ENCODE measurements at regions not wholly inside any gene's neighbourhood (a gene's known extent, or its start where the extent isn't known, plus 50 kb on each side); places are given as distances from the start of the nearest gene placed in this dataset.
"Not testable (repeated sequence)": the region's sequence is repeated elsewhere in the genome, so short reads cannot be mapped to it uniquely, and the experiment has no call there.

DNA sequence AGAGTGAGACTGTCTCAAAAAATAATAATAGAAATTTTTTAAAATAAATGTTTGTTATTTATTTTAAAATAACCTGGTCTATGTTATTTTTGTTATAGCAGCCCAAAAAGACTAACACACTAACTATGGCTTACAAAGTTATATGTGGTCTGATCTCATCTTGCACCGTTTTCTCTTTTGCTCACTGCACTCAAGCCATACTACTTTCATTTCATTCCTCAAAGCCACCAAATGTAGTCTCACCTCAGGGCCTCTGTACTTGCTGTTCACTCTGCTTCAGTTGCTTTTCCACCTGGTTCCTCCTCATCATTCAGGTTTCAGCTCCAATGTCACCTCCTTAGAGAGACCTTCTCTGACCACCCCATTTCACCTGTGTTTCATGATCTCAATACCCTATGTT lies 55.2 kb upstream of the MDM1 start:
- no peak for DNase-seq
- H3K4me3 Mint-ChIP-seq: no peak overlapping the region
- peaks cover 24% of the 10 kb centered on the region for H3K4me1 Mint-ChIP-seq
- H3K36me3 Mint-ChIP-seq: peaks cover 19% of the 10 kb centered on the region
- CTCF ChIA-PET: interaction anchor here (1.4 to 1.6 kb wide), 2 partner anchors 13 to 152 kb away, joined by 3 to 4 read pairs; no protein-coding TSS in a partner anchor
- H3K27me3 Mint-ChIP-seq: no peaks in the 10 kb centered on the region
- peaks cover 27% of the 10 kb centered on the region for H3K9me3 Mint-ChIP-seq
- H3K27ac Mint-ChIP-seq: no peak overlapping the region

DNA sequence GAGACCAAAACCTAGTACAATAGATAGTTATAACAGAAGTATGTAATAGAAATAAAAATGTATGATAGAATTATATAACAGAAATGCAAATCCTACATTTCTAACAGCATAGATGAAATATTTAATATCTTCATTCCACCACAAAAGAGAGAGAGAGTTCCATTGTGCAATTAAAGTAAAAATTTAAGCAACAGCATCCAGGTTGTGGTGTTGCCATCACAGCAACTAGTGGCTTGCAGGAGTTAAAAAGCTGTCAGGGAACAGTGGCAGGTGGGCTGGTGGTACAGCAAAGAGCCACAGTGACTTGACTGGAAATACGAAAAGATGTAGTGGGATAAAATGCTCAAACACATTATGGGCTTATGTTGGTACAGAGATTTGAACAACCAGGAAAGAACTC lies 57.1 kb upstream of the MDM1 start:
- CTCF ChIA-PET: no interaction called here
- H3K27ac Mint-ChIP-seq: no peak overlapping the region
- peaks cover 17% of the 10 kb centered on the region for H3K4me1 Mint-ChIP-seq
- H3K9me3 Mint-ChIP-seq: peaks cover 15% of the 10 kb centered on the region
- H3K36me3 Mint-ChIP-seq: peaks cover 12% of the 10 kb centered on the region
- no peak for DNase-seq
- H3K27me3 Mint-ChIP-seq: no peaks in the 10 kb centered on the region
- H3K4me3 Mint-ChIP-seq: no peak overlapping the region

DNA sequence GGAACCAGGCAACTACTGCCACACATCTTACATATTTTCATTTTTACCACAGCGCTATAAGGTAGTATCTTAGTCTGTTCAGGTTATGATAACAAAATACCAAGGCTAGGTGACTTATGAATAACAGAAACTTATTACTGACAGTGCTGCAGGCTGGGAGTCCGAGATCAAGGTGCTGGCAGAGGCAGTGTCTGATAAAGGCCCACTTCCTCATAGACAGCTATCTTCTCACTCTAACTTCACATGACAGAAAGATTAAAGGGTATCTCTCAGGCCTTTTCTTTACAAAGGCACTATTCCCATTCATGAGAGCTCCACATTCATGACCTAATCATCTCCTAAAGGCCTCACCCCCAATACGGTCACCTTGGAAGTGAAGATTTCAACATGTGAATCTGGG lies 59.8 kb upstream of the MDM1 start:
- peaks cover 13% of the 10 kb centered on the region for H3K9me3 Mint-ChIP-seq
- CTCF ChIA-PET: no interaction called here
- H3K4me3 Mint-ChIP-seq: no peak overlapping the region
- H3K4me1 Mint-ChIP-seq: peaks cover 10% of the 10 kb centered on the region
- DNase-seq: no peak
- H3K36me3 Mint-ChIP-seq: peaks cover 8% of the 10 kb centered on the region
- H3K27me3 Mint-ChIP-seq: peaks cover 4% of the 10 kb centered on the region
- H3K27ac Mint-ChIP-seq: no peak overlapping the region

DNA sequence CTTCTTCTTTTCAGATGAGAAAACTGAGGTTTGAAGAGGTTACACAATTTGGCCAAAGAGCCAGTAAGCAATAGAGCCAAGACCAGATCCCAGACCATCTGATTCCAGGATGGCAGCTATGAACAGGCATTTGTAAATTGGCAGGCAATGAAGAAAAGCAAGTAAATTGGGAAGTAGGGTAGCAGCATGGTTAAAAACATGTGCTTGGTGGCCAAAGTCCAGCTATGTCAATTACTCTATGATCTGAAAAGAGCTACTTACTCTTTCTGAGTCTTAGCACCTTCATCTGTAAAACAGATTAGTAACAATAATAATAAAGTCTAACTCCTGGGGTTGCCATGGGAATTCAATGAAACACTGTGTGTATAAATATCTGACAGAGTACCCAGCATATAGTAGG lies 60.2 kb upstream of the MDM1 start:
- DNase-seq: no peak
- CTCF ChIA-PET: no interaction called here
- Mint-ChIP-seq H3K4me1 (peaks cover 9% of the 10 kb centered on the region), H3K9me3 (peaks cover 14% of the 10 kb centered on the region), H3K27me3 (peaks cover 4% of the 10 kb centered on the region), H3K4me3 (no peak overlapping the region), H3K36me3 (peaks cover 9% of the 10 kb centered on the region), H3K27ac (no peak overlapping the region)

DNA sequence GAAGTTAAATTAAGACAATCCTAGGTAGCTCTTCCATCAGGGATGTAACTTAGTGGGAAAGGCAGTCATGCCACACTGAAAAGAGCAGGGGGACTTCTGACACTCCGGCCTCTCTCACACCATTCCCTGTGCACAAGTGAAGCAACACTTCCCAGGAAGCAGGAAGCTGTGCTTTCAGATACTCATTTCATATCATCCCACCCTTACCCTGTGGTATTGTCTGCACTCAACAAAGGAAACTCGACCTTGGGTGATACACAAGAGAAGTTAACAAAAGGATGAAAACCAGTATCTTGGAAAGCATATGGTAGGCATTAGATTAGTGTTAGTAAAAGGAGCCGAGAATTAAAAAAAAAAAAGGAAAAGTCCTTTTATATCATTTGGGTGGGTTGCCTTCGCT lies 61.3 kb upstream of the MDM1 start:
- Mint-ChIP-seq H3K27me3 (peaks cover 4% of the 10 kb centered on the region), H3K27ac (no peak overlapping the region), H3K36me3 (peaks cover 9% of the 10 kb centered on the region), H3K4me1 (peaks cover 6% of the 10 kb centered on the region), H3K4me3 (no peak overlapping the region), H3K9me3 (peaks cover 14% of the 10 kb centered on the region)
- CTCF ChIA-PET: interaction anchor here (0.7 kb wide), 2 partner anchors 64 to 115 kb away, joined by 3 read pairs; no protein-coding TSS in a partner anchor
- DNase-seq: no peak

DNA sequence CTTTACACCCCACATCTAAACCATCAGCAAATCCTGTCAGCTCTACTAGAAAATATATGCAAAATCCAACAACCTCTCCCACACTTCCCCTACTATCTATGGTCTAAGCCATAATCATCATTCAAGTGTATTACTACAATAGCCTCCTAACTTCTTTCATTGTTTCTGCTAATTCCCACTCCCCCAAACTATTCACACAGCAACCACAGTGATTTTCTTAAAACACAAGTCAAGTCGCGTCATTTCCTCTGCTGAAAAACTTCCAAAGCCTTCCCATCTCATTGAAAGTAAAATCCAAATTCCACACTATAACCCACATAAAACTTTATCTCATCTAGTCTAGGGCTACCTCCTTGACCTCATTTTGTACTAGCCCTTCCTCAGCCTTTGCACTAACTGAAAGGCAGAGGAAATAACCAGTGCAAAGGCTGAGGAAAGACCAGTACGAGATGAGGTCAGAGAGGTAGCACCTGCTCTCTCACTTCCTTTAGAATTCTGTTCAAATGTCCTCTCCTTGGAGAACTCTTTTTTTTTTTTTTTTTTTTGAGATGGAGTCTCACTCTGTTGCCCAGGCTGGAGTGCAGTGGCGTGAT lies 65.5 kb upstream of the MDM1 start:
- CTCF ChIA-PET: no interaction called here
- peaks cover 2% of the 10 kb centered on the region for H3K9me3 Mint-ChIP-seq
- H3K36me3 Mint-ChIP-seq: peaks cover 3% of the 10 kb centered on the region
- DNase-seq: no peak
- no peak overlapping the region for H3K27ac Mint-ChIP-seq
- H3K4me1 Mint-ChIP-seq: peaks cover 6% of the 10 kb centered on the region
- no peak overlapping the region for H3K4me3 Mint-ChIP-seq
- H3K27me3 Mint-ChIP-seq: peaks cover 4% of the 10 kb centered on the region

DNA sequence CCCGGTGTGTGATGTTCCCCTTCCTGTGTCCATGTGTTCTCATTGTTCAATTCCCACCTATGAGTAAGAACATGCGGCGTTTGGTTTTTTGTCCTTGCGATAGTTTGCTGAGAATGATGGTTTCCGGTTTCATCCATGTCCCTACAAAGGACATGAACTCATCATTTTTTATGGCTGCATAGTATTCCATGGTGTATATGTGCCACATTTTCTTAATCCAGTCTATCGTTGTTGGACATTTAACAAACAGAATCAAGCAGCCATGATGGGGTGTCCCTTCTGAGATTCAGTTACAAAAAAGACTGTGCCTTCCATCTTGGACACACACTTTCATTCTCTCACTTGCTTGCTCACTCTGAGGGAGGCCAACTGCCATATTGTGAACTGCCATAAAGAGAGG lies 66.5 kb upstream of the MDM1 start:
- H3K4me3 Mint-ChIP-seq, H3K9me3 Mint-ChIP-seq, H3K27me3 Mint-ChIP-seq, H3K36me3 Mint-ChIP-seq, H3K4me1 Mint-ChIP-seq, H3K27ac Mint-ChIP-seq, DNase-seq, CTCF ChIA-PET: not testable (repeated sequence)

DNA sequence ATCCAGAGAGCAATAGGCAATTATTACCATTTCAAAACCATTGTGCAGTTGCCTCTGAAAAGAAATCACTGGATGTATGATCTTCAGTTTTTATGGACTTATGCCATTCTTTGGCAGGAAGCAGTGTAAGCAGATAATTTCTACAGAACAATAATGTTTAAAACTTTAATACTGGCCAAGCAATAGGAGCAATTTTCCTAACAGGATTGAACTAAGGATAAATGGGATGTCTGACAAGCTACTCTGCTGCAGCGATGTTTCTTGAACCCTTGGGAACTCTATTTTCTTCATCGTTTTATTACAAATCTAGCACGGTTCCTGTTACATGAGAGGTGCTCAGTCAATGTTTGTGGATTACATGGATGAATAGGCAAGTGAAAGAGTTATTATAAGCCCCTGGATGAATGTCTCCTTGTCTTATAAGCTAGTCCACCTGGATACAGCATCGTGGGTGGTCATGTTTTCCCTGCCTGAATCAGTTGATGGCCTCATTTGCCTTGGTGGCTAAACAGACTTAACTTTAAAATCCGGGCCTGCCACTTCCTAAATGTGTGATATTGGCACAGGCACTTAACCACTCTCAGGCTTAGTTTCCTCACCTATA lies 68.2 kb upstream of the MDM1 start:
- CTCF ChIA-PET: interaction anchor here (1.0 kb wide), 1 partner anchor 14 kb away, joined by 3 read pairs; no protein-coding TSS in a partner anchor
- Mint-ChIP-seq H3K9me3 (peaks cover 2% of the 10 kb centered on the region), H3K27ac (no peak overlapping the region), H3K4me3 (no peak overlapping the region), H3K4me1 (peaks cover 8% of the 10 kb centered on the region), H3K36me3 (peaks cover 3% of the 10 kb centered on the region), H3K27me3 (peaks cover 4% of the 10 kb centered on the region)
- no peak for DNase-seq

DNA sequence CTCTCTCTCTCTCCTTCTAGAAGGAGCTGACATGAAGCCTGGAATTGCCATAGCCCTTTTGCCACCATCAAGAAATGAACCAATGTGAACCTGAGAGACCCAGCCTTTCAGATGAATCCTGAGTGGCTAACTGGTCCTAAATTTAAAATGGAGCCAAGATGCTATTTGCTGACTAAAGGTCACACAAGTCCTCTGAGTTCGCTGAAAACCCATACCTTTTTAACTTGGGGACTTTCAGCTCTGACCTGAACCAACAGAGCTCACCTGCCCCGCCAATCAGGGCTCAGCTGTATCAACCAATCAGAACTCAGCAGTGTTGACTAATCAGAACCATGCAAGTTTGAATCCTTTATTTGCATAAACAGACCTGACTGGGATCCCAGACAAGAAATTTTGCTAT lies 70.3 kb upstream of the MDM1 start:
- H3K9me3 Mint-ChIP-seq: no peaks in the 10 kb centered on the region

DNA sequence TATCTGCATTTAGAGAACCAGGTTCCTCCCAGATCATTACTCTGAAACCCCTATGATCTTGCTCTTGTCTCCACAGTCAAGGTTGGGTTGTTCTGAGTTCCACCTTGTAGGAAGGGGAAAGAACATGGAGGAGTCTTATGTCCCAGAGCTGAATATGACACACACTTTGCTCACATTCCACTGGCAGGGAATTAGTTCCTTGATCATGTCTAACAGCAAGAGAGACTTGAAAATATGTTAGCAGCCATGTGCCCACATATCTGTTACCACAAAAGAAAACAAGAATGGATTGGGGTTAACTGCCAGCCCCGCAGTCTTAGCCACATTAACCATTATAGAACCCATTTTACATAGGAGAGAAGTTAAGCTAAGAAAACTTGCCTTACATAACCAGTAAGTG lies 71.1 kb upstream of the MDM1 start:
- no peak overlapping the region for H3K27ac Mint-ChIP-seq
- CTCF ChIA-PET: interaction anchor here (0.8 kb wide), 1 partner anchor 17 kb away, joined by 3 read pairs; no protein-coding TSS in a partner anchor
- H3K4me3 Mint-ChIP-seq: no peak overlapping the region
- H3K4me1 Mint-ChIP-seq: peaks cover 14% of the 10 kb centered on the region
- no peaks in the 10 kb centered on the region for H3K36me3 Mint-ChIP-seq
- H3K27me3 Mint-ChIP-seq: peaks cover 5% of the 10 kb centered on the region
- no peak for DNase-seq
- no peaks in the 10 kb centered on the region for H3K9me3 Mint-ChIP-seq

More for the DNA sequence above, 70.3 kb upstream of the MDM1 start:
- CTCF ChIA-PET: no interaction called here
- no peaks in the 10 kb centered on the region for H3K36me3 Mint-ChIP-seq
- DNase-seq: no peak
- no peak overlapping the region for H3K27ac Mint-ChIP-seq
- H3K27me3 Mint-ChIP-seq: peaks cover 5% of the 10 kb centered on the region
- H3K4me1 Mint-ChIP-seq: peaks cover 14% of the 10 kb centered on the region
- H3K4me3 Mint-ChIP-seq: no peak overlapping the region

DNA sequence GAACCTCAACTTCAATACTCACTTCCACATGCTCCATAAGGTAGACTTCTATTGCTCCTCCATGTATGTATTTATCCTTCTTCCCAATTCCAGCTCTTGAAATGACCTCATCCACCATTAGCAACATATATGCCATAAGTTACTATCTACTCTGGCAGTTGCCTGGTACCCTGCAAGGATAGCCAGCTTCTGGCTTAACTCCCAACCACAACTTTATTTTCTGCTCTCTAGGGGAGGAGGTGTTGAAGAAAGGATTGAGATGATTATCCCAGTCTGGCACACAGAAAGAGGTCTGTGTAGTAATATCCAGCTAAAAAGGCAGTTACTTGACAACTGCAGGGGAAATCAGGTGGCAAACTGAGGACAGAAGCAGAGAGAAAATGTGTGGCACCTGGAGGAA lies 71.5 kb upstream of the MDM1 start:
- Mint-ChIP-seq H3K27me3 (peaks cover 5% of the 10 kb centered on the region), H3K27ac (no peak overlapping the region), H3K4me1 (peaks cover 14% of the 10 kb centered on the region), H3K4me3 (no peak overlapping the region), H3K36me3 (no peaks in the 10 kb centered on the region), H3K9me3 (no peaks in the 10 kb centered on the region)
- DNase-seq: no peak
- CTCF ChIA-PET: interaction anchor here (0.8 kb wide), 1 partner anchor 17 kb away, joined by 3 read pairs; no protein-coding TSS in a partner anchor

DNA sequence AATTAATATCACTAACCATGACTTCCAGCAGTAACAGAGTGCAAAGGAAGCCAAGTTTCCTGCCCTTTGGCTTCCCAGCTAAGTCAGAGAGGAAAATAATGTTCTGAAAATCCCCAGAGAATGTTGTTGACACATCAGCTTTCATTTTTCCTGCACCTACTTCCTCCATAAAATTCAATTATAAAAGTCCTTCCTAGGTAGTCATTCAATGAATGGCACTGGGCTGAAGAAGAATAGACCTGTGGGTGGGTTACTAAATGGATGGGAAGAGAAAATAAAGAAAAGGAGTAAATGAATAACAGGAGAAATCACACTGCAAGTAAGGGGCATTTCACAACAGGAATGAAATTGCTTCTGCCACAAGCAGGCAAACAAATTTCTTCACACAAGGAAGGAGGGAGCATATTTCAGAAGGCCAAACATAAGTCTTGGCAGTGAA lies 73.2 kb upstream of the MDM1 start:
- no peaks in the 10 kb centered on the region for H3K9me3 Mint-ChIP-seq
- H3K4me3 Mint-ChIP-seq: no peak overlapping the region
- no peak overlapping the region for H3K27ac Mint-ChIP-seq
- H3K4me1 Mint-ChIP-seq: peaks cover 14% of the 10 kb centered on the region
- no peak for DNase-seq
- H3K27me3 Mint-ChIP-seq: peaks cover 5% of the 10 kb centered on the region
- CTCF ChIA-PET: no interaction called here
- H3K36me3 Mint-ChIP-seq: no peaks in the 10 kb centered on the region

DNA sequence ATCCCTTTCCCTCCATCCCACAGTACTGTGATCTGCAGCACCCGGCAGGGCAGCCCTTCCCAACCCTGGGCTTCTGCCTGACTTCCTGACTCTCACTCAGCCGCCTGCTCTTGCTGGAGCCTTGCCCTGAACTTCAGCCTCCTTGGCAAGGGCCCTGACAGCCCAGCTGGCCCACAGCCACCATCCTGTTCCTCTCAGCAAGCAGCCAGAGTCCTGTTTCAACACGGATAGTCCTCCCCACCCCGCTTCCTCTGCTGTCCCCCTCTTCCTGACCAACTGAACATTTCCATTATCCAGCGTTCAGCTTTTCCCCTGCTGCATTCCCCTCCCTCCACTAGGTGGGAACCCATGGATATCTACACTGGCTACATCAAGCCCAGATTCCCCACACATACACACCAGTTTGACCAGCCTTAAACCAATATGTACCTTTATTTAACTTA lies 74.0 kb upstream of the MDM1 start:
- peaks cover 9% of the 10 kb centered on the region for H3K27me3 Mint-ChIP-seq
- no peak overlapping the region for H3K27ac Mint-ChIP-seq
- CTCF ChIA-PET: interaction anchor here (0.9 kb wide), 1 partner anchor 89 kb away, joined by 5 read pairs; no protein-coding TSS in a partner anchor
- DNase-seq: no peak
- H3K4me1 Mint-ChIP-seq: peaks cover 14% of the 10 kb centered on the region
- H3K9me3 Mint-ChIP-seq: no peaks in the 10 kb centered on the region
- no peak overlapping the region for H3K4me3 Mint-ChIP-seq
- H3K36me3 Mint-ChIP-seq: peaks cover 1% of the 10 kb centered on the region

DNA sequence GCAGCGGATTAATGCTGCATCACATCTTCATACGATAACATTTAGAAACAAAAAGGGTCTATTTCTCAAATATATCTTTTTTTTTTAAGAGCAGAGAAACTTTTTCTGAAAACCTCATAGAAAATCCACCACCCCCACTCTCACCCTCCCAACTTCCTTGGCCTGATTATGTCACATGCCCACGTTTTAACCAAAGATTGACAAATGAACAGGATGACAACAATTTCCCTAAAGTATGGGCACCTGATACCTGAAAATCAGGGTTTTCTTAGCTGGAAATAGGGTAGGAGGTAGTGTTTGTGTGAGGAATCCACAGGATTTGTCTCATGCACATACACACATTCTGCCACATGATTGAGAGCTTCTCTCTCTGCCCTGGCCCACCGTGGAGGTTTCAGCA lies 74.7 kb upstream of the MDM1 start:
- peaks cover 1% of the 10 kb centered on the region for H3K36me3 Mint-ChIP-seq
- DNase-seq: no peak
- no peak overlapping the region for H3K27ac Mint-ChIP-seq
- no peaks in the 10 kb centered on the region for H3K9me3 Mint-ChIP-seq
- peaks cover 14% of the 10 kb centered on the region for H3K4me1 Mint-ChIP-seq
- no peak overlapping the region for H3K4me3 Mint-ChIP-seq
- peaks cover 9% of the 10 kb centered on the region for H3K27me3 Mint-ChIP-seq
- CTCF ChIA-PET: interaction anchor here (0.9 kb wide), 1 partner anchor 90 kb away, joined by 5 read pairs; no protein-coding TSS in a partner anchor

DNA sequence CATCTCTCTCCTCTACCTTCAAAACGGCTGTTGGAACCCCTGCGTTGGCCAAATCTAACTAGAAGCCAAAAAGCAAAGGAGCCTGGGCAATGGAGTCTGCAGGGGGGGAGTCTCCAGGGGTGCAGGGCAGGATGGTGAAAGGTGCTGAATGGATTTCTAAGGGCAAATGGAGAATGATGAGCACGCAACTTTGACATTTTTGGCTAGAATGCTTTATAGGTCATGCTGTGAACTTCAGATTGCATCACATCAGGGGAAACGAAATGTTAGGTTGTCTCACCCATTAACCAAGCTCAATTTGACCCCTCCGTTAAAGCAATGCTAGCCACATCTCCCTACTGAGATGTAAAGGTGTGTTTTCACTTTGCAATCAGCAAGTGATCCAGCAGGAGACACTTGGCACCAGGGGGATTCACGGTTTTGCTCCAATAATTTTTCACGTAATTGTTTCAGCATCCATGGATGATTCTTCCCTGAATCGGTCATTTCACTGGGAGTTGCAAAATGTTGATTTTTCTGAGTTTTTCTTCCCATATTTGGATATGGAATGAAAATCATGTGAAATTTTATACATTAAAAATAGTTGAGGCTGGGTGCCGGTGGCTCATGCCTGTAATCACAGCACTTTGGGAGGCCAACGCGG lies 78.0 kb upstream of the MDM1 start:
- Mint-ChIP-seq H3K9me3 (no peaks in the 10 kb centered on the region), H3K36me3 (peaks cover 1% of the 10 kb centered on the region), H3K27ac (no peak overlapping the region), H3K4me1 (peaks cover 6% of the 10 kb centered on the region), H3K27me3 (peaks cover 9% of the 10 kb centered on the region), H3K4me3 (no peak overlapping the region)
- no peak for DNase-seq
- CTCF ChIA-PET: no interaction called here
